ENCODE measurements at regions not wholly inside any gene's neighbourhood (a gene's known extent, or its start where the extent isn't known, plus 50 kb on each side); places are given as distances from the start of the nearest gene placed in this dataset.

DNA sequence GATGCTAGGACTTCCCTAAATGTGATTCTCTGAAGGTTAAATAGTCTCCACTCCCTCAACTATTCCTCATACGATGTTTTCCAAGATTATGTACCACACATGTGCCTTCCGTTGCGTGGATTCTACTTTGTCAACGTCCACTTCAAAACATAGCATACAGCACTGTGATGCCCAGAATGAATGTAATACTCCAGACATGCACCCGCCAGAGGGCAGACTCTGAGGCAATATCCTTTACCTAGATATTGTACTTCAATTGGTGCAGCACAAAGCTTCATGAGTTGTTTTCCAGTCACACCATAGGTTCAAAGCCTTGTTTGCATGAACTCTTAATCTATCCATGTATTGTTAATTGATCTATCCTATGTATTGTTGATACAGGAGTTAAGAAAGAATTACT, 201.0 kb upstream of the NABP1 start:
- TF ChIP-seq, protein P1, sequence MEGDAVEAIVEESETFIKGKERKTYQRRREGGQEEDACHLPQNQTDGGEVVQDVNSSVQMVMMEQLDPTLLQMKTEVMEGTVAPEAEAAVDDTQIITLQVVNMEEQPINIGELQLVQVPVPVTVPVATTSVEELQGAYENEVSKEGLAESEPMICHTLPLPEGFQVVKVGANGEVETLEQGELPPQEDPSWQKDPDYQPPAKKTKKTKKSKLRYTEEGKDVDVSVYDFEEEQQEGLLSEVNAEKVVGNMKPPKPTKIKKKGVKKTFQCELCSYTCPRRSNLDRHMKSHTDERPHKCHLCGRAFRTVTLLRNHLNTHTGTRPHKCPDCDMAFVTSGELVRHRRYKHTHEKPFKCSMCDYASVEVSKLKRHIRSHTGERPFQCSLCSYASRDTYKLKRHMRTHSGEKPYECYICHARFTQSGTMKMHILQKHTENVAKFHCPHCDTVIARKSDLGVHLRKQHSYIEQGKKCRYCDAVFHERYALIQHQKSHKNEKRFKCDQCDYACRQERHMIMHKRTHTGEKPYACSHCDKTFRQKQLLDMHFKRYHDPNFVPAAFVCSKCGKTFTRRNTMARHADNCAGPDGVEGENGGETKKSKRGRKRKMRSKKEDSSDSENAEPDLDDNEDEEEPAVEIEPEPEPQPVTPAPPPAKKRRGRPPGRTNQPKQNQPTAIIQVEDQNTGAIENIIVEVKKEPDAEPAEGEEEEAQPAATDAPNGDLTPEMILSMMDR (IDR thresholded peaks at IDR 0.05; ENCODE audit: low read depth, low read length), result no peak
- no peak for DNase-seq (ENCODE audit: extremely low read depth, low read depth)

DNA sequence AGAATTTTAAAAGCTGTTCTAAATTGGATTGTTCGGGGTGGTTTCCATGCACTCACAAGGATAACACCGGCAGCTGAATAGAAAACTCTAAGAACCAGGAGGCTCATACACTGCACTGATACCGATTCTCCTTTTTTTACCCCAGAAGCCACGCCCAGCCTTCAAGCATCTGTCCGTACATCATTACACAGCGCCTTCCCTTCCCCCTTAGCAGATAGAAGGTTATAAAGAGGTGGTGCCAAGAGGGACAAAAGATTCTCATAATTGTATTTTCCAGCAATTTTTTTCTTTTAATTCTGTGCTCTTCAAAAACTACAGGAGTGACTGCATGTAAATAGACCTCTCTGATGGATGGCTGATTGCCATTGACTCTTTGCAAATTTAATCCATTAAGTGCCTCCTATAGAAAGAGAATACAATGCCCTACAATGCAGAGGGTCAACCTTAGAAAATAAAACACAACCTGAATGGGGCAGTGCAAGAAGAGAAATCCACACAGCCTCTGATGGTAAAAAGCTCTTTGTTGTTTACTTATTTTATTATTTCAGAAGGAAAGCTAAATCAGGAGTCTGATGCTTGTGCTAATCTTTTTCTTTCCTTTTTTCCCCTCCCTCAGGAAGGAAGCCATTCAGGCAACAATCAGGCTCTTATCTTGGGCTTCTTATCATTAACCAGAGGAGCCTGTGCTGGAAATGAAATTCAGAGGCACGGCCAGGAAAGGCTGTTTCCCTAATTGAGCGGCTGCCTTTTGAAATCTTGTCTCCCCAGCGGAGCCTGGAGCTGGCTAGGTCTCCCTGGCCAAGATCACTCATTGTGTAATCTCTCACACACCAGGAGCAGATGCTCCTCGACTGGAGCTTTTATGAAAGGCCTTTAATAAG, 198.9 kb upstream of the NABP1 start:
- TF ChIP-seq, protein P1 (IDR thresholded peaks at IDR 0.05; ENCODE audit: low read depth, low read length), result no peak
- peak; percentile 29 for DNase-seq (ENCODE audit: extremely low read depth, low read depth)

DNA sequence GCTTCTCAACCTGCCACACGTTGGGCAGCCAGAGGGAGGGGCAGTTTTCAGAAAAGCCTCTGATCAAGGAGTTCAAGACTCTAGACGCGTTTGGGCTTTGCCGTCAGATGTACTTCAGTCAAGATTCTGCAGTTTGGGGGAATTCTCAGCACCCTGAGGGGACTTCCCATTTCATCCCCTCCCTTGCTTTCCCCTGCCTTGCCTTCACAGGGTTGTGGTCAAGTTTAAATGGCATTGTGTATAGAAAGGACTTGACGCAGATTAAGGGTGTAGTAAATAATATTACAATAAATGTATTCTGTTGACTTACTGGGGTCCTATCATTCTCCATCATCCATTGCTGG, 198.3 kb upstream of the NABP1 start:
- DNase-seq (ENCODE audit: extremely low read depth, low read depth), result no peak
- TF ChIP-seq, protein P1 (IDR thresholded peaks at IDR 0.05; ENCODE audit: low read depth, low read length), result no peak

DNA sequence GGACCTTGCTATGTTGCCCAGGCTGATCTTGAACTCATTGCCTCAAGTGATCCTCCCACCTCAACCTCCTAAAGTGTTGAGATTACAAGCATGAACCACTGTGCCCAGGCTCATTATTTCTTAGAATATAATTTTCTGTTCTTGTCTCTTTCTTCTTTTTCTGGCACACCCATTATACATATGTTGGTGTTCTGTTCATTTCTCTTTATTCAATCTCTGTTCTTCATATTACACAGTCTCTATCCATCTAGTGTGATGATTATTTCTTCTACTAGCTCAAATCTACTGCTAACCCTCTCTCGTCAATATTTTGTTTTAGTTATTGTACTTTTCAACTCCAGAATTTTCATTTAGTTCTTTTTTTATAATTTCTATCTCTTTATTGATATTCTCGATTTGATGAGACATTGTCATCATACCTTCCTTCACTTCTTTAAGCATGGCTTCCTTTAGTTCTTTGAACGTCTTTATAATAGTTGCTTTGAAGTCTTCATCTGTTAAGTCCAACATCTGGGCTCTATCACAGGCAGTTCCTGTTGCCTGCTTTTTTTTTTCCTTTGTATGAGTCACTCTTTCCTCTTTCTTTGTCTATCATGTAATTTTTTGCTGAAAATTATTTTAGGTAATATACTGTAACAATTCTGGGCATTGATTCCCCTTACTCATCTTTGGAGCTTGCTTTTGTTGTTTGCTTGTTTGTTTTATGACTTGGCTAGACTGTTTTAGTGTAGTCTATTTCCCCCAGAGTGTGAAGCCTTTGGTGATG, 196.4 kb upstream of the NABP1 start:
- no peak for DNase-seq (ENCODE audit: extremely low read depth, low read depth)
- TF ChIP-seq, protein P1 (IDR thresholded peaks at IDR 0.05; ENCODE audit: low read depth, low read length), result no peak

DNA sequence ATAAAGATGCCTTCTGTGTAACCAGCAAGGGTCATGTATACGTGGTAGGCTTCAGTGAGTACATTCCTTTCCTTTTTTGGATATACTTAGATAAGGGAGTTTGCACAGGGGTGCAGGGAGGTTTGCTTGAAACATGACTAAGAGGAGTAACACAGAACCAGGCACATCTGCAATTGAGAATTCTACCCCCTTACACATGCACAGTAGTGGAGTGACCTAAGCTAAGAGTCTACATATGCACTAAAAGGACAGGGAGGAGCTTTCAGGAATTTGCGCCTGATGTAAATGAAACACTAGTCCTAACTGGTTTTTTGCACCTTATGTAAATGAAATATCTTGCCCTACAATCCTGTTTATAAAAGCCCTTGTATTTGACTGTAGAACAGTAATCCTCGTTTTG, 194.8 kb upstream of the NABP1 start:
- no peak for DNase-seq (ENCODE audit: extremely low read depth, low read depth)
- TF ChIP-seq, protein P1 (IDR thresholded peaks at IDR 0.05; ENCODE audit: low read depth, low read length), result no peak

DNA sequence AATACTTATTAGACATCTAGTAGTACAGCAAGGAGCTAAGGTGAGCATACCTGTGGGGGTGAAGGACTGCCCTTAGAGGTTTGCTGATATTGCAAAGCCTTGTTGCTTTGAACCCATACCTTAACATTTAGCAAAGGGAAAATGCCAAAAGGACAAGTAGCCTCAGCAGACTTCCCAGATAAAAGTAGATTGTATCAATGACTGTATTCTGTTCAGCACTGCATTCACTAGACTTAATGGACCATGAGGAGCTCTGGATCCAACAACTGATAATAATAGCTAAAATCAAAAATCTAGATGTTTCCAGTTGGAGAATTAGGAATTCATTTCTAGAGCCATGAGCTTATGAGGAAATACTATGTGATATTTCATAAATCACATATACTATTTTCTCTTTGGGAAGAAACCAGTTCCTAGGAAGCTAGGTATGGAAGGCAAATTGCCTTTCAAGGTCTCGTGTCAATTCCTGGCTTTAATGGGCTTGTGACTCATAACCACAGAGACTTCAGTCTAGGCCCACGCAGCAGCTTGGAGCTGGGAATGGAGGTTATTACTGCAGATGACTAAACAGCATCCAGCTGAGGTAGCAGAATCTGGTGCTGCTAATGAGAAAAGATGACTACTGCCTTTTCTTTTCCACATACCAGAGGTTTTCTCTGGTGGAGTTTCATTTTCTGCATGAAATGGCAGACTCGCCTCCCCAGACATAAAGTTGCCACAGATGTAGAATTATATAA, 191.2 kb upstream of the NABP1 start:
- DNase-seq (ENCODE audit: extremely low read depth, low read depth), result peak; percentile 89

More for the DNA sequence above, 191.2 kb upstream of the NABP1 start:
- TF ChIP-seq, protein P1 (IDR thresholded peaks at IDR 0.05; ENCODE audit: low read depth, low read length), result no peak
